Thymus (tissue), 11 donors: ENCODE measurements at regions not wholly inside any gene's neighbourhood (a gene's known extent, or its start where the extent isn't known, plus 50 kb on each side); places are given as distances from the start of the nearest gene placed in this dataset.
A peak's percentile ranks its signal among the peaks of the same experiment; 100 is the strongest.

Experiments
- DNase-seq, 9 donors: peaks; one replicate each; pipeline ENCODE4 v3.0.0-alpha.2; 2013; ENCODE audit warnings: low spot score in 9 of 9, low read depth in 6 of 9, missing footprints in 1 of 9
- H3K27ac ChIP-seq, 2 donors: one replicate each; pipeline ENCODE4 v1.5.1; 2013; ENCODE audit warnings: control low read depth in 1 of 2, low read depth in 1 of 2, low read length in 1 of 2, mild to moderate bottlenecking in 1 of 2, moderate library complexity in 1 of 2
- H3K27me3 ChIP-seq, 2 donors: one replicate each; pipeline ENCODE4 v1.5.1; 2013; ENCODE audit warnings: low read length in 1 of 2; ENCODE audit not compliant: control insufficient read depth in 2 of 2, insufficient read depth in 1 of 2
- H3K36me3 ChIP-seq, 2 donors: one replicate each; pipeline ENCODE4 v1.5.1; 2013; ENCODE audit warnings: low read length in 1 of 2, mild to moderate bottlenecking in 1 of 2, moderate library complexity in 1 of 2; ENCODE audit not compliant: control insufficient read depth in 2 of 2, insufficient read depth in 2 of 2
- H3K4me1 ChIP-seq, 2 donors: one replicate each; pipeline ENCODE4 v1.5.1; 2013; ENCODE audit warnings: low read length in 2 of 2; ENCODE audit not compliant: control insufficient read depth in 2 of 2, insufficient read depth in 2 of 2
- H3K4me3 ChIP-seq, 2 donors: one replicate each; pipeline ENCODE4 v1.5.1; 2013; ENCODE audit warnings: low read length in 2 of 2, control low read depth in 1 of 2, mild to moderate bottlenecking in 1 of 2
- H3K9me3 ChIP-seq, 2 donors: one replicate each; pipeline ENCODE4 v1.5.1; 2013; ENCODE audit warnings: low read length in 1 of 2, mild to moderate bottlenecking in 1 of 2; ENCODE audit not compliant: control insufficient read depth in 2 of 2, insufficient read depth in 1 of 2
- WGBS: extraction: QIAGEN DNeasy Blood & Tissue Kit; methylation state at CpG from one replicate; pipeline ENCODE4 v1.1.7; 2013; 5-methylcytosine and 5-hydroxymethylcytosine counted together
- donor health status: healthy.

GRCh38 chr16:14364386-14365199, 265.5 kb downstream of the PARN start:
- Histone ChIP-seq H3K27me3 (no peaks in the 10 kb centered on the region), H3K27ac (no peak overlapping the region), H3K4me3 (no peak overlapping the region), H3K4me1 (no peaks in the 10 kb centered on the region), H3K36me3 (no peaks in the 10 kb centered on the region), H3K9me3 (no peaks in the 10 kb centered on the region)
- no peak for DNase-seq
- 85% methylated on average over 29 of the region's 29 CpGs for WGBS

- no peak overlapping the region for H3K4me3 ChIP-seq
- H3K27me3 ChIP-seq: no peaks in the 10 kb centered on the region
- no peaks in the 10 kb centered on the region for H3K36me3 ChIP-seq
- no peaks in the 10 kb centered on the region for H3K9me3 ChIP-seq
- 90% methylated on average over 4 of the region's 4 CpGs for WGBS
- no peak for DNase-seq
- H3K4me1 ChIP-seq: no peaks in the 10 kb centered on the region
- H3K27ac ChIP-seq: no peak overlapping the region
Observed at GRCh38 chr16:14364112-14364385, 266.0 kb downstream of the PARN start.

- Histone ChIP-seq H3K9me3 (no peaks in the 10 kb centered on the region), H3K36me3 (no peaks in the 10 kb centered on the region), H3K4me3 (no peak overlapping the region), H3K27ac (no peak overlapping the region), H3K4me1 (no peaks in the 10 kb centered on the region), H3K27me3 (no peaks in the 10 kb centered on the region)
- WGBS: 93% methylated on average over 20 of the region's 20 CpGs
- no peak for DNase-seq
Observed at GRCh38 chr16:14362774-14363371, 267.2 kb downstream of the PARN start.

GRCh38 chr16:14360326-14361037, 269.6 kb downstream of the PARN start:
- no peak for DNase-seq
- WGBS: 92% methylated on average over 8 of the region's 8 CpGs
- Histone ChIP-seq H3K27me3 (peaks cover 0 to 2% of the 10 kb centered on the region in 2 donors), H3K36me3 (no peaks in the 10 kb centered on the region), H3K4me3 (no peak overlapping the region), H3K4me1 (peaks cover 0 to under 1% of the 10 kb centered on the region in 2 donors), H3K27ac (no peak overlapping the region), H3K9me3 (no peaks in the 10 kb centered on the region)

GRCh38 chr16:14358697-14359305, 271.3 kb downstream of the PARN start:
- no peaks in the 10 kb centered on the region for H3K9me3 ChIP-seq
- H3K27me3 ChIP-seq: peaks cover 0 to 2% of the 10 kb centered on the region in 2 donors
- H3K4me1 ChIP-seq: peaks cover 5 to 10% of the 10 kb centered on the region in 2 donors
- WGBS: 75% methylated on average over 4 of the region's 4 CpGs
- H3K36me3 ChIP-seq: no peaks in the 10 kb centered on the region
- DNase-seq: no peak
- H3K27ac ChIP-seq: no peak overlapping the region
- H3K4me3 ChIP-seq: no peak overlapping the region

- no peak overlapping the region for H3K27ac ChIP-seq
- H3K4me3 ChIP-seq: no peak overlapping the region
- H3K27me3 ChIP-seq: peaks cover 0 to 2% of the 10 kb centered on the region in 2 donors
- H3K9me3 ChIP-seq: no peaks in the 10 kb centered on the region
- DNase-seq: no peak
- no peaks in the 10 kb centered on the region for H3K36me3 ChIP-seq
- WGBS: 87% methylated on average over 6 of the region's 6 CpGs
- peaks cover 5 to 10% of the 10 kb centered on the region in 2 donors for H3K4me1 ChIP-seq
Observed at GRCh38 chr16:14357328-14357727, 272.7 kb downstream of the PARN start.

- 91% methylated on average over 11 of the region's 11 CpGs for WGBS
- H3K9me3 ChIP-seq: no peaks in the 10 kb centered on the region
- DNase-seq: no peak
- no peak overlapping the region for H3K4me3 ChIP-seq
- no peaks in the 10 kb centered on the region for H3K36me3 ChIP-seq
- no peak overlapping the region for H3K27ac ChIP-seq
- peaks cover 5 to 10% of the 10 kb centered on the region in 2 donors for H3K4me1 ChIP-seq
- H3K27me3 ChIP-seq: peaks cover 0 to 2% of the 10 kb centered on the region in 2 donors
Observed at GRCh38 chr16:14356064-14356463, 274.0 kb downstream of the PARN start.

- H3K36me3 ChIP-seq: no peaks in the 10 kb centered on the region
- 50% methylated on average over 10 of the region's 10 CpGs for WGBS
- H3K9me3 ChIP-seq: no peaks in the 10 kb centered on the region
- peak in 5 of 9 donors; percentile 17 to 56 (median 23) for DNase-seq
- H3K27ac ChIP-seq: peak overlapping the region in 1 of 2 donors; percentile 56
- no peak overlapping the region for H3K4me3 ChIP-seq
- H3K4me1 ChIP-seq: peaks cover 5 to 10% of the 10 kb centered on the region in 2 donors
- peaks cover 0 to 2% of the 10 kb centered on the region in 2 donors for H3K27me3 ChIP-seq
Observed at GRCh38 chr16:14354561-14355351, 275.3 kb downstream of the PARN start.
